ENCODE measurements at regions not wholly inside any gene's neighbourhood (a gene's known extent, or its start where the extent isn't known, plus 50 kb on each side); places are given as distances from the start of the nearest gene placed in this dataset.

GRCh38 chr13:106143930-106144709 is 391.3 kb downstream of the EFNB2 start:
- ATAC-seq (ENCODE audit: low read depth) (peak; percentile 78), DNase-seq (ENCODE audit: low spot score) (no peak)
- TF ChIP-seq CTCF (IDR thresholded peaks at IDR 0.05; ENCODE audit: poor library complexity, severe bottlenecking), result no peak
- Histone ChIP-seq H3K9me3 (ENCODE audit: severe bottlenecking) (no peaks in the 10 kb centered on the region), H3K4me3 (ENCODE audit: severe bottlenecking) (no peak overlapping the region), H3K27ac (ENCODE audit: poor library complexity, severe bottlenecking) (peak overlapping the region; percentile 96), H3K36me3 (ENCODE audit: low read depth) (no peaks in the 10 kb centered on the region), H3K27me3 (ENCODE audit: insufficient read depth, poor library complexity, severe bottlenecking) (no peaks in the 10 kb centered on the region), H3K4me1 (ENCODE audit: insufficient read depth, poor library complexity, severe bottlenecking) (peaks cover 41% of the 10 kb centered on the region)

- H3K4me1 ChIP-seq (ENCODE audit: insufficient read depth, poor library complexity, severe bottlenecking), result peaks cover 48% of the 10 kb centered on the region
- H3K4me3 ChIP-seq (ENCODE audit: severe bottlenecking), result no peak overlapping the region
- H3K36me3 ChIP-seq (ENCODE audit: low read depth), result no peaks in the 10 kb centered on the region
- TF ChIP-seq CTCF (IDR thresholded peaks at IDR 0.05; ENCODE audit: poor library complexity, severe bottlenecking), result no peak
- DNase-seq (ENCODE audit: low spot score) (no peak), ATAC-seq (ENCODE audit: low read depth) (peak; percentile 14; the same call in 1 of the 3 replicates)
- no peaks in the 10 kb centered on the region for H3K27me3 ChIP-seq (ENCODE audit: insufficient read depth, poor library complexity, severe bottlenecking)
- H3K27ac ChIP-seq (ENCODE audit: poor library complexity, severe bottlenecking), result peak overlapping the region; percentile 96
- no peaks in the 10 kb centered on the region for H3K9me3 ChIP-seq (ENCODE audit: severe bottlenecking)
Measured at GRCh38 chr13:106143392-106143791, 392.1 kb downstream of the EFNB2 start.

GRCh38 chr13:106140476-106140875 is 395.0 kb downstream of the EFNB2 start:
- Histone ChIP-seq H3K9me3 (ENCODE audit: severe bottlenecking) (no peaks in the 10 kb centered on the region), H3K27me3 (ENCODE audit: insufficient read depth, poor library complexity, severe bottlenecking) (no peaks in the 10 kb centered on the region), H3K4me3 (ENCODE audit: severe bottlenecking) (no peak overlapping the region), H3K36me3 (ENCODE audit: low read depth) (no peaks in the 10 kb centered on the region; the same call in 1 of the 2 replicates), H3K4me1 (ENCODE audit: insufficient read depth, poor library complexity, severe bottlenecking) (peaks cover 41% of the 10 kb centered on the region), H3K27ac (ENCODE audit: poor library complexity, severe bottlenecking) (no peak overlapping the region)
- TF ChIP-seq CTCF (IDR thresholded peaks at IDR 0.05; ENCODE audit: poor library complexity, severe bottlenecking), result no peak
- ATAC-seq (ENCODE audit: low read depth) (no peak), DNase-seq (ENCODE audit: low spot score) (no peak)

DNA sequence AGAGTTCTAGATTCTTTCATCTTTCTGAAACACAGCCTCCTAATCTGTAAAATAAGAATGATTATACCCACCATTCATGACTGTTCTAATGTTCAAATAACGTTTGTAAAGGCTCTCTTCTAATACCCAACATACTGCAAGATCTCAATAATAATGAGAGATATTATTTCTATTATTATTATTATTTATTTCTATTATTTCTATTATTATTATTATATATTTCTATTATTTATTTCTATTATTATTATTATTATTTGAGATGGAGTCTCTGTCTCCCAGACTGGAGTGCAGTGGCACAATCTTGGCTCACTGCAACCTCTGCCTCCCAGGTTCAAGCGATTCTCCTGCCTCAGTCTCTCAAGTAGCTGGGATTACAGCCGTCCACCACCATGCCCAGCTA is 395.5 kb downstream of the EFNB2 start:
- peaks cover 35% of the 10 kb centered on the region for H3K4me1 ChIP-seq (ENCODE audit: insufficient read depth, poor library complexity, severe bottlenecking)
- DNase-seq (ENCODE audit: low spot score) (no peak), ATAC-seq (ENCODE audit: low read depth) (no peak)
- H3K4me3 ChIP-seq (ENCODE audit: severe bottlenecking), result no peak overlapping the region
- no peaks in the 10 kb centered on the region for H3K27me3 ChIP-seq (ENCODE audit: insufficient read depth, poor library complexity, severe bottlenecking)
- H3K36me3 ChIP-seq (ENCODE audit: low read depth), result no peaks in the 10 kb centered on the region; the same call in 1 of the 2 replicates
- H3K9me3 ChIP-seq (ENCODE audit: severe bottlenecking), result no peaks in the 10 kb centered on the region
- no peak for TF ChIP-seq CTCF (IDR thresholded peaks at IDR 0.05; ENCODE audit: poor library complexity, severe bottlenecking)
- peak overlapping the region; percentile 61 for H3K27ac ChIP-seq (ENCODE audit: poor library complexity, severe bottlenecking)

DNA sequence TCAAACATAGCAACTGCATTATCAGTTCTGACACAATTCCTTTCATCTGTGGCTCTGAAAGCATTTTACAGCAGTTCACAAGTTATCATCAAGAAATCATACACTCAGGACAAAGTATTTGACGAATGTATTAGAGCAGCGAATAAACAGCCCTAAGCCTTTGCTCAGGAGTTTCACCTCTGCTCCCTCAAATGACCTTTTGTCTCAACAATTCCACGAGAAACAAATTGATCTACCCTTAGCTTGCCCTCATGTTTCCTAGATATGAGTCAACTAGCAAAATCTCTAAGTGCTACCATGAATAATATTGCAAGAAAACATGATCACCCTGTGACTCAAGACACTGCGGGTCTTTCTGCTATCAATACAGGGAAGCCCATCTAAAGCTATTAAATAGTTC is 396.1 kb downstream of the EFNB2 start:
- H3K27me3 ChIP-seq (ENCODE audit: insufficient read depth, poor library complexity, severe bottlenecking), result no peaks in the 10 kb centered on the region
- peak overlapping the region; percentile 61 for H3K27ac ChIP-seq (ENCODE audit: poor library complexity, severe bottlenecking)
- TF ChIP-seq CTCF (IDR thresholded peaks at IDR 0.05; ENCODE audit: poor library complexity, severe bottlenecking), result no peak
- ATAC-seq (ENCODE audit: low read depth) (peak; percentile 60; the same call in 2 of the 3 replicates), DNase-seq (ENCODE audit: low spot score) (no peak)
- H3K4me3 ChIP-seq (ENCODE audit: severe bottlenecking), result no peak overlapping the region
- no peaks in the 10 kb centered on the region for H3K9me3 ChIP-seq (ENCODE audit: severe bottlenecking)
- no peaks in the 10 kb centered on the region; the same call in 1 of the 2 replicates for H3K36me3 ChIP-seq (ENCODE audit: low read depth)
- peaks cover 30% of the 10 kb centered on the region for H3K4me1 ChIP-seq (ENCODE audit: insufficient read depth, poor library complexity, severe bottlenecking)

Measured in RWPE2 (cell line).